GM23338 (cell line): ENCODE measurements at regions not wholly inside any gene's neighbourhood (a gene's known extent, or its start where the extent isn't known, plus 50 kb on each side); places are given as distances from the start of the nearest gene placed in this dataset.

Source experiments
- ATAC-seq: fragments of 200-7000 bp; cut with Tn5 transposase; 3 replicates; pipeline ENCODE4 v1.9.1; 2020
- DNase-seq: peaks from one replicate; pipeline ENCODE4 v3.0.0-alpha.2; 2015; ENCODE audit warnings: low spot score
- H2AFZ ChIP-seq: fragments of 200-600 bp; sonication (generic); 2 replicates; pipeline ENCODE4 v1.8.0; 2016; ENCODE audit warnings: antibody characterized with exemption, mild to moderate bottlenecking, moderate library complexity
- H3F3A ChIP-seq: fragments of 200-600 bp; sonication (generic); replicated peaks from 2 replicates; pipeline ENCODE4 v1.8.0; 2017; ENCODE audit warnings: antibody characterized with exemption, mixed run types, low read depth
- H3K27ac ChIP-seq: fragments of 200-600 bp; sonication (generic); 2 replicates; pipeline ENCODE4 v1.6.1; 2016; ENCODE audit warnings: low read depth
- H3K27me3 ChIP-seq: fragments of 200-600 bp; sonication (generic); 2 replicates; pipeline ENCODE4 v1.8.0; 2016; ENCODE audit warnings: mild to moderate bottlenecking, mixed run types, moderate library complexity; ENCODE audit not compliant: insufficient read depth
- H3K36me3 ChIP-seq: fragments of 200-600 bp; sonication (generic); 2 replicates; pipeline ENCODE4 v1.8.0; 2016; ENCODE audit warnings: mild to moderate bottlenecking; ENCODE audit not compliant: insufficient read depth
- H3K4me1 ChIP-seq: fragments of 200-600 bp; sonication (generic); 2 replicates; pipeline ENCODE4 v1.8.0; 2016; ENCODE audit warnings: mild to moderate bottlenecking, moderate library complexity; ENCODE audit not compliant: insufficient read depth
- H3K4me2 ChIP-seq: fragments of 200-600 bp; sonication (generic); 2 replicates; pipeline ENCODE4 v1.7.1; 2017; ENCODE audit warnings: mixed run types
- H3K4me3 ChIP-seq: fragments of 200-600 bp; sonication (generic); 2 replicates; pipeline ENCODE4 v1.6.1; 2016; ENCODE audit warnings: mixed run types
- H3K79me2 ChIP-seq: fragments of 200-600 bp; sonication (generic); replicated peaks from 2 replicates; pipeline ENCODE4 v1.8.0; 2017; ENCODE audit warnings: mild to moderate bottlenecking; ENCODE audit not compliant: insufficient read depth
- H3K9me2 ChIP-seq: fragments of 200-600 bp; sonication (generic); 2 replicates; pipeline ENCODE4 v1.8.0; 2017; ENCODE audit not compliant: insufficient read depth
- H4K20me1 ChIP-seq: fragments of 200-600 bp; sonication (generic); replicated peaks from 2 replicates; pipeline ENCODE4 v1.8.0; 2017; ENCODE audit warnings: mild to moderate bottlenecking; ENCODE audit not compliant: insufficient read depth
- H3K27ac Mint-ChIP-seq: 2 replicates; pipeline ENCODE4 v1.8.0; 2020; ENCODE audit warnings: inconsistent platforms, mild to moderate bottlenecking, moderate library complexity, mixed read lengths
- H3K27me3 Mint-ChIP-seq: 3 replicates; pipeline ENCODE4 v1.8.0; 2022; ENCODE audit warnings: low read depth, mild to moderate bottlenecking, moderate library complexity, mixed read lengths, inconsistent platforms; ENCODE audit not compliant: insufficient read depth, poor library complexity
- H3K36me3 Mint-ChIP-seq: 3 replicates; pipeline ENCODE4 v1.8.0; 2021; ENCODE audit warnings: low read depth, mild to moderate bottlenecking, inconsistent platforms, moderate library complexity, mixed read lengths
- H3K4me1 Mint-ChIP-seq: 3 replicates; pipeline ENCODE4 v1.8.0; 2020; ENCODE audit warnings: mild to moderate bottlenecking, inconsistent platforms, mixed read lengths
- H3K4me3 Mint-ChIP-seq: 3 replicates; pipeline ENCODE4 v1.8.0; 2021; ENCODE audit warnings: moderate library complexity, mild to moderate bottlenecking, inconsistent platforms, mixed read lengths
- H3K9me3 Mint-ChIP-seq: 3 replicates; pipeline ENCODE4 v1.8.0; 2020; ENCODE audit warnings: moderate library complexity, mild to moderate bottlenecking, inconsistent platforms, mixed read lengths
- CREB1 ChIP-seq: fragments of 250-450 bp; sonication (Bioruptor Pico); IDR thresholded peaks from 2 replicates; pipeline ENCODE4 v1.5.0; 2020; ENCODE audit warnings: low read depth, mild to moderate bottlenecking, moderate library complexity
- EZH2 ChIP-seq: fragments of 200-600 bp; sonication (generic); IDR thresholded peaks from one replicate; pipeline ENCODE4 v1.8.0; 2017; ENCODE audit warnings: antibody characterized with exemption, mild to moderate bottlenecking, low read depth; ENCODE audit not compliant: unreplicated experiment
- EZH2phosphoT487 ChIP-seq: fragments of 200-600 bp; sonication (generic); IDR thresholded peaks from one replicate; pipeline ENCODE4 v1.8.1; 2018; ENCODE audit warnings: antibody characterized with exemption; ENCODE audit not compliant: unreplicated experiment
- JUNB ChIP-seq: IDR thresholded peaks from one replicate; pipeline ENCODE4 v1.6.1; 2016; ENCODE audit warnings: antibody characterized with exemption; ENCODE audit not compliant: unreplicated experiment
- NANOG ChIP-seq: IDR thresholded peaks from 2 replicates; pipeline ENCODE4 v1.6.1; 2016; ENCODE audit warnings: antibody characterized with exemption, borderline replicate concordance
- ZNF331 ChIP-seq: fragments of 250-450 bp; sonication (Bioruptor Pico); IDR thresholded peaks from 2 replicates; pipeline ENCODE4 v1.5.0; 2020; ENCODE audit warnings: low read depth, mild to moderate bottlenecking, moderate library complexity
- TF ChIP-seq, protein P1 (sequence below): fragments of 250-450 bp; sonication (Bioruptor Pico); IDR thresholded peaks from 2 replicates; pipeline ENCODE4 v1.5.0; 2020; ENCODE audit warnings: mild to moderate bottlenecking, moderate library complexity
- TF ChIP-seq, protein P2 (sequence below): IDR thresholded peaks from one replicate; pipeline ENCODE4 v1.6.1; 2018; ENCODE audit warnings: antibody characterized with exemption; ENCODE audit not compliant: unreplicated experiment

DNA sequence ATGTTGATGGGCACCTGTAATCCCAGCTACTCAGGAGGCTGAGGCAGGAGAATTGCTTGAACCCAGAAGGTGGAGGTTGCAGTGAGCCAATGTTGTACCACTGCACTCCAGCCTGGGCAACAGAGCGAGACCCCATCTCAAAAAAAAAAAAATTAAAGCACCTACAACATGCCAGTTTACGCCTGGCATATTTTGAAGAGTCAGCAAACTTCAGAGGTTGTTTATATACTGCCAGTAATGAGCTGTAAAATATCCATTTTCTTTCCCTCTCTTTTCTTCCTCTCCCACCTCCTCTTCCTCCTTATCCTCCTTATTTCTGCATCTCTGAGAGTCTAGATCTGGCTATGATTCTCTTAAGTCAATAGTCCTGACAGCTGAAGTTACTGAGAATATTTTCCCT is 556.5 kb upstream of the LARGE1 start (continued):
- TF ChIP-seq, protein P1, sequence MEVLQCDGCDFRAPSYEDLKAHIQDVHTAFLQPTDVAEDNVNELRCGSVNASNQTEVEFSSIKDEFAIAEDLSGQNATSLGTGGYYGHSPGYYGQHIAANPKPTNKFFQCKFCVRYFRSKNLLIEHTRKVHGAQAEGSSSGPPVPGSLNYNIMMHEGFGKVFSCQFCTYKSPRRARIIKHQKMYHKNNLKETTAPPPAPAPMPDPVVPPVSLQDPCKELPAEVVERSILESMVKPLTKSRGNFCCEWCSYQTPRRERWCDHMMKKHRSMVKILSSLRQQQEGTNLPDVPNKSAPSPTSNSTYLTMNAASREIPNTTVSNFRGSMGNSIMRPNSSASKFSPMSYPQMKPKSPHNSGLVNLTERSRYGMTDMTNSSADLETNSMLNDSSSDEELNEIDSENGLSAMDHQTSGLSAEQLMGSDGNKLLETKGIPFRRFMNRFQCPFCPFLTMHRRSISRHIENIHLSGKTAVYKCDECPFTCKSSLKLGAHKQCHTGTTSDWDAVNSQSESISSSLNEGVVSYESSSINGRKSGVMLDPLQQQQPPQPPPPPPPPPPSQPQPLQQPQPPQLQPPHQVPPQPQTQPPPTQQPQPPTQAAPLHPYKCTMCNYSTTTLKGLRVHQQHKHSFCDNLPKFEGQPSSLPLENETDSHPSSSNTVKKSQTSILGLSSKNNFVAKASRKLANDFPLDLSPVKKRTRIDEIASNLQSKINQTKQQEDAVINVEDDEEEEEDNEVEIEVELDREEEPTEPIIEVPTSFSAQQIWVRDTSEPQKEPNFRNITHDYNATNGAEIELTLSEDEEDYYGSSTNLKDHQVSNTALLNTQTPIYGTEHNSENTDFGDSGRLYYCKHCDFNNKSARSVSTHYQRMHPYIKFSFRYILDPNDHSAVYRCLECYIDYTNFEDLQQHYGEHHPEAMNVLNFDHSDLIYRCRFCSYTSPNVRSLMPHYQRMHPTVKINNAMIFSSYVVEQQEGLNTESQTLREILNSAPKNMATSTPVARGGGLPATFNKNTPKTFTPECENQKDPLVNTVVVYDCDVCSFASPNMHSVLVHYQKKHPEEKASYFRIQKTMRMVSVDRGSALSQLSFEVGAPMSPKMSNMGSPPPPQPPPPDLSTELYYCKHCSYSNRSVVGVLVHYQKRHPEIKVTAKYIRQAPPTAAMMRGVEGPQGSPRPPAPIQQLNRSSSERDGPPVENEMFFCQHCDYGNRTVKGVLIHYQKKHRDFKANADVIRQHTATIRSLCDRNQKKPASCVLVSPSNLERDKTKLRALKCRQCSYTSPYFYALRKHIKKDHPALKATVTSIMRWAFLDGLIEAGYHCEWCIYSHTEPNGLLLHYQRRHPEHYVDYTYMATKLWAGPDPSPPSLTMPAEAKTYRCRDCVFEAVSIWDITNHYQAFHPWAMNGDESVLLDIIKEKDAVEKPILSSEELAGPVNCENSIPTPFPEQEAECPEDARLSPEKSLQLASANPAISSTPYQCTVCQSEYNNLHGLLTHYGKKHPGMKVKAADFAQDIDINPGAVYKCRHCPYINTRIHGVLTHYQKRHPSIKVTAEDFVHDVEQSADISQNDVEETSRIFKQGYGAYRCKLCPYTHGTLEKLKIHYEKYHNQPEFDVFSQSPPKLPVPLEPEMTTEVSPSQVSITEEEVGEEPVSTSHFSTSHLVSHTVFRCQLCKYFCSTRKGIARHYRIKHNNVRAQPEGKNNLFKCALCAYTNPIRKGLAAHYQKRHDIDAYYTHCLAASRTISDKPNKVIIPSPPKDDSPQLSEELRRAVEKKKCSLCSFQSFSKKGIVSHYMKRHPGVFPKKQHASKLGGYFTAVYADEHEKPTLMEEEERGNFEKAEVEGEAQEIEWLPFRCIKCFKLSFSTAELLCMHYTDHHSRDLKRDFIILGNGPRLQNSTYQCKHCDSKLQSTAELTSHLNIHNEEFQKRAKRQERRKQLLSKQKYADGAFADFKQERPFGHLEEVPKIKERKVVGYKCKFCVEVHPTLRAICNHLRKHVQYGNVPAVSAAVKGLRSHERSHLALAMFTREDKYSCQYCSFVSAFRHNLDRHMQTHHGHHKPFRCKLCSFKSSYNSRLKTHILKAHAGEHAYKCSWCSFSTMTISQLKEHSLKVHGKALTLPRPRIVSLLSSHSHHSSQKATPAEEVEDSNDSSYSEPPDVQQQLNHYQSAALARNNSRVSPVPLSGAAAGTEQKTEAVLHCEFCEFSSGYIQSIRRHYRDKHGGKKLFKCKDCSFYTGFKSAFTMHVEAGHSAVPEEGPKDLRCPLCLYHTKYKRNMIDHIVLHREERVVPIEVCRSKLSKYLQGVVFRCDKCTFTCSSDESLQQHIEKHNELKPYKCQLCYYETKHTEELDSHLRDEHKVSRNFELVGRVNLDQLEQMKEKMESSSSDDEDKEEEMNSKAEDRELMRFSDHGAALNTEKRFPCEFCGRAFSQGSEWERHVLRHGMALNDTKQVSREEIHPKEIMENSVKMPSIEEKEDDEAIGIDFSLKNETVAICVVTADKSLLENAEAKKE (CRISPR knock-in tag): no peak

DNA sequence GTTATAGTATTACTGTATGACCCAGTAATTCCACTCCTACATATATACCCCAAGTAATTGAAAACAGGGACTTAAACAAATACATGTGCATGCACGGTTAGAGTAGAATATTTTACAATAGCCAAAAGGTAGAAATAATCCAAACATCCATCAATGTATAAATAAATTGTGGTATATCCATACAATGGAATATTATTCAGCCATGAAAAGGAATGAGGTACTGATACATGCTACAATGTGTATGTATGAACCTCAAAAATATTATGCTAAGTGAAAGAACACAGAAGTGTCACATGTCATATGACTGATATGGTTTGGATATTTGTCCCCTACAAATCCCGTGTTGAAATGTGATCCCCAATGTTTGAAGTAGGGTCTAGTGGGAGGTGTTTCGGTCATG is 560.8 kb upstream of the LARGE1 start:
- Histone ChIP-seq H3K27ac (no peak overlapping the region), H3K36me3 (no peaks in the 10 kb centered on the region), H3F3A (no peaks in the 10 kb centered on the region), H3K79me2 (no peaks in the 10 kb centered on the region), H4K20me1 (no peaks in the 10 kb centered on the region), H3K4me1 (no peaks in the 10 kb centered on the region), H3K9me2 (peaks cover 5% of the 10 kb centered on the region; the same call in 1 of the 2 replicates), H3K4me3 (no peak overlapping the region), H2AFZ (no peak overlapping the region), H3K4me2 (no peak overlapping the region), H3K27me3 (no peaks in the 10 kb centered on the region)
- Mint-ChIP-seq H3K4me1 (no peaks in the 10 kb centered on the region), H3K27ac (no peak overlapping the region), H3K9me3 (peaks cover 70% of the 10 kb centered on the region), H3K36me3 (peaks cover 4% of the 10 kb centered on the region; the same call in 2 of the 3 replicates), H3K4me3 (no peak overlapping the region), H3K27me3 (no peaks in the 10 kb centered on the region)
- no peak for ATAC-seq
- DNase-seq: no peak
- TF ChIP-seq EZH2: no peak
- no peak for TF ChIP-seq JUNB
- no peak for TF ChIP-seq EZH2phosphoT487
- TF ChIP-seq, protein P2, sequence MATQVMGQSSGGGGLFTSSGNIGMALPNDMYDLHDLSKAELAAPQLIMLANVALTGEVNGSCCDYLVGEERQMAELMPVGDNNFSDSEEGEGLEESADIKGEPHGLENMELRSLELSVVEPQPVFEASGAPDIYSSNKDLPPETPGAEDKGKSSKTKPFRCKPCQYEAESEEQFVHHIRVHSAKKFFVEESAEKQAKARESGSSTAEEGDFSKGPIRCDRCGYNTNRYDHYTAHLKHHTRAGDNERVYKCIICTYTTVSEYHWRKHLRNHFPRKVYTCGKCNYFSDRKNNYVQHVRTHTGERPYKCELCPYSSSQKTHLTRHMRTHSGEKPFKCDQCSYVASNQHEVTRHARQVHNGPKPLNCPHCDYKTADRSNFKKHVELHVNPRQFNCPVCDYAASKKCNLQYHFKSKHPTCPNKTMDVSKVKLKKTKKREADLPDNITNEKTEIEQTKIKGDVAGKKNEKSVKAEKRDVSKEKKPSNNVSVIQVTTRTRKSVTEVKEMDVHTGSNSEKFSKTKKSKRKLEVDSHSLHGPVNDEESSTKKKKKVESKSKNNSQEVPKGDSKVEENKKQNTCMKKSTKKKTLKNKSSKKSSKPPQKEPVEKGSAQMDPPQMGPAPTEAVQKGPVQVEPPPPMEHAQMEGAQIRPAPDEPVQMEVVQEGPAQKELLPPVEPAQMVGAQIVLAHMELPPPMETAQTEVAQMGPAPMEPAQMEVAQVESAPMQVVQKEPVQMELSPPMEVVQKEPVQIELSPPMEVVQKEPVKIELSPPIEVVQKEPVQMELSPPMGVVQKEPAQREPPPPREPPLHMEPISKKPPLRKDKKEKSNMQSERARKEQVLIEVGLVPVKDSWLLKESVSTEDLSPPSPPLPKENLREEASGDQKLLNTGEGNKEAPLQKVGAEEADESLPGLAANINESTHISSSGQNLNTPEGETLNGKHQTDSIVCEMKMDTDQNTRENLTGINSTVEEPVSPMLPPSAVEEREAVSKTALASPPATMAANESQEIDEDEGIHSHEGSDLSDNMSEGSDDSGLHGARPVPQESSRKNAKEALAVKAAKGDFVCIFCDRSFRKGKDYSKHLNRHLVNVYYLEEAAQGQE: no peak
- no peak for TF ChIP-seq NANOG
- TF ChIP-seq ZNF331: no peak
- TF ChIP-seq CREB1 (CRISPR knock-in tag): no peak
